ENCODE measurements at regions not wholly inside any gene's neighbourhood (a gene's known extent, or its start where the extent isn't known, plus 50 kb on each side); places are given as distances from the start of the nearest gene placed in this dataset.

DNA sequence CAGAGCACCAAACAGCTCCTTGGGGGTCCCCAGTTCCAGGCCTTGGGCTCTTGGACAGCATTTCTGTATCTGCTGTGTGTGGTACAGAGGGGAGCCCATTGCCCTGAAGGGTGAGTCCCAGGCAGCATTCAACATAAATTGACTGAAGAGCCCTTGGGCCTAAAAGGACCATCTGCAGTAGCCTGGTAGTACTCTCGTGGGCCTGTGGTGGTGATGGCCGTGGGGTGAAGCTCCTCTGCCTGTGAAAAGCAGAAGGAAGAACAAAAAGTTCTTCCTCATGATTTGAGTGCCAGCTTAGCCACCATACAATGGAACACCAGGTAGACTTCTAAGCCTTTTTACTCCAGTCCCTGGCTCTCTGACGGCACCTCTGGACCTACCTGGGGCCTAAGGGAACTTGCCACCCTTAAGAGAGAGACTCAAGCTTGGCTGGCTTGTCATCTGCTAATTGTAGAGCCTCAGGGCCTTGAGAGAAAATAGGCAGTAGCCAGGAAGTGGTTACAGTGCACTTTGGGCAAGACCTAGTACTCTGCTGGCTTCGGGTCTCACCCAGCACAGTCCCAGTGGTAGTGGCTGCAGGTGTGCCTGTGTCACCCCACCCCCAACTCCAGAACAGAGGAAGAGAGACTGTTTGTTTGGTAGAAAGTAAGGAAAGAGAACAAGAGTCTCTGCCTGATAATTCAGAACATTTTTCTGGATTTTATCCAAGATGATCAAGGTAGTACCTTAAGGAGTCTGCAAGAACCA is 84.6 kb upstream of the CERS6 start:
- no peak for TF ChIP-seq CTCF (IDR thresholded peaks at IDR 0.05 in 2 of 3, conservative IDR thresholded peaks at IDR 0.05 in 1 of 3; ENCODE audit: control insufficient read depth in 2 of 3, extremely low read depth in 1 of 3, insufficient read depth in 1 of 3, low read depth in 3 of 3, low read length in 3 of 3)
- TF ChIP-seq YY1 (IDR thresholded peaks at IDR 0.05; ENCODE audit: low read depth, low read length) = no peak
- no peak for TF ChIP-seq TAF1 (IDR thresholded peaks at IDR 0.05; ENCODE audit: borderline replicate concordance, low read depth, low read length)
- no peak for TF ChIP-seq NRF1 (conservative IDR thresholded peaks at IDR 0.05; ENCODE audit: low read depth, low read length)
- no peak for TF ChIP-seq POLR2AphosphoS2 (IDR thresholded peaks at IDR 0.05; ENCODE audit: low read depth, low read length)
- no peak for TF ChIP-seq RAD21 (IDR thresholded peaks at IDR 0.05; ENCODE audit: insufficient read depth, low read depth, low read length)
- TF ChIP-seq REST (IDR thresholded peaks at IDR 0.05; ENCODE audit: low read depth, low read length) = no peak
- TF ChIP-seq POLR2AphosphoS5 (IDR thresholded peaks at IDR 0.05; ENCODE audit: low read length) = no peak
- no peak for TF ChIP-seq POLR2A (IDR thresholded peaks at IDR 0.05; ENCODE audit: low read depth, low read length)
- TF ChIP-seq SMARCA5 (IDR thresholded peaks at IDR 0.05) = no peak
